C1 segment of cervical spinal cord (tissue), 14 donors: ENCODE measurements at regions not wholly inside any gene's neighbourhood (a gene's known extent, or its start where the extent isn't known, plus 50 kb on each side); places are given as distances from the start of the nearest gene placed in this dataset.

Experiments
- DNase-seq, 14 donors: peaks; one replicate each; lab custom pipeline; 2025; lab: John Stamatoyannopoulos, UW

DNA sequence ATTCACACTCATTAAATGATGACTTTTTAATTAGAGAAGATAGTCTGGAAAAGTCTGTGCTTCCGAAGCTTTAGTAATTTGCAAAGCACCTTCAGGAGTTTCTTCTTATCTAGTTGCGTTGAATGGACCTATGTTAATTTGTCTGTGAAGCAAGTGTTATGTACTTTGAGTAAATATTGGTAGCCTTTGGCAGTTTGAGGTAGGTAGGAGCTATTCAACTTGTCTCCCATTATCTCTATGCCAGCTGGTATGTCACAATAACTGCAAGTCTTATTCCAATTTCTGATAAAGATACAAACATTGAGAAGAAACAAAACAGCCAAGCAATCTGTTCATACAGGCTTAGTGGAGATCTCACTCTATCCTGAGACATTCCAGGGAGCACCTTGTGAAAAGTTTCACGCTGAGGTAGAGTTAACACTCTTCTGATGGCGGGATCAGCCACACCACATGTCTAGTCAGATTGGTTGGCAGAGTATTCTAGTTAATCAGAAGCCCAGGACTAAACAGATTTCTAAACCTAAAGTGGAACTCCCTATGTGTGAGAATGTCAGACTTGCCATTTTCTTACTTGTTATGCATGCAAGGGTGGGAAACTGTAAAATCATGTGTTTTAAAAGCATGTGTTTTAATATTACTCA lies 219.8 kb upstream of the MANEA start:
- no peak for DNase-seq

DNA sequence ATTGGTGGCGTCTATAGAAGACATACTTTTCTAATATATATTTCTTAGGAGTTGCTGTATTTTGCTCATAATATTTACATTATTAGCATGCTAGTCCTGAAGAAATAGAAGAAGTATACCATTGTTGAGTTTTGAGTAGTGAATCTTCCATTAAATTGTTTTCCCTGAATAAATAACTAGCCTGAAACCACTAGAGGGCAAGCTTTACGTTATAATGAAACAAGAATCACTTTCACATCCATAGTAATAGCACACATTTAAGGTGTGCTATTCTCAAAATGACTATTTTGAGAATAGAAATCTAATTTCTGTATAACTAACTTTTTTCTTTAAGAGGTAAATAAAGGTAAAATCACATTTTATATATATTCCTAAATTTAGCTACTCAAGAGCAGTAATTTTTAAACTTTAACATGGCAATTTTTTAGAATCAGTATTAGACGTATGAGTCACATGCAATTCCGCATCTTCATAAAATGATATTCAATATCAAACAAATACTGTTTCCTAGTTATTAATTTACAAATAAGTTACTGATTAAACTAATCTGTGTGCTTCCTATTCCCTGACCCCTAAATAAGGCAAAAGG lies 213.2 kb upstream of the MANEA start:
- no peak for DNase-seq

DNA sequence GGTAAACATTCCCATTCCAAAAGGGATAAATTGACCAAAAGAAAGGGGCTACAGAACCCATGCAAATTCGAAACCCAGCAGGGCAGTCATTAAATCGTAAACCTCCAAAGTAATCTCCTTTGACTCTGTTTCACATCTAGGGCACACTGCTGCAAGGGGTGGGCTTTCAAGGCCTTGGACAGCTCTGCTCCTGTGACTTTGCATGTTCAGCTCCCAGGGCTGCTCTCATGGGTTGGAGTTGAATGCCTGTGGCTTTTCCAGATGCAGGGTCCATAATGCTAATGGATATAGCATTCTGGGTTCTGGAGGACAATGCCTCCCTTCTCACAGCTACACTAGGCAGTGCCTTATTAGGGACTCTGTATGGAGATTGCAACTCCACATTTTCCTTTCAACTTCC lies 211.9 kb upstream of the MANEA start:
- DNase-seq: no peak

DNA sequence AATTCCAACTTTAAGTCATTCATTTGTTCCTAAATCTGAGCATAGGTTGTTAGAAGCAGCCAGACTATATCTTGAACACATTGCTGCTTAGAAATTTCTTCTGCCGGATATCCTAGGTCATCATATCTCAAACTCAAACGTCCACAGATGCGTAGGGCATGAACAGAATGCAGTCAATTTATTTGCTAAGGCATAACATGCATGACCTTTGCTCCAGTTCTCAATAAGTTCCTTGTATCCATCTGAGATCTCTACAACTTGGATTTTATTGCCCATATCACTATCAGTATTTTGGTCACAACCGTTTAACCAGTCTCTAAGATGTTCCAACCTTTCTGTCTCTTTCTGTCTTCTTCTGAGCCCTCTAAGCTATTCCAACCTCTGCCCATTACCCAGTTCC lies 210.9 kb upstream of the MANEA start:
- DNase-seq: no peak

DNA sequence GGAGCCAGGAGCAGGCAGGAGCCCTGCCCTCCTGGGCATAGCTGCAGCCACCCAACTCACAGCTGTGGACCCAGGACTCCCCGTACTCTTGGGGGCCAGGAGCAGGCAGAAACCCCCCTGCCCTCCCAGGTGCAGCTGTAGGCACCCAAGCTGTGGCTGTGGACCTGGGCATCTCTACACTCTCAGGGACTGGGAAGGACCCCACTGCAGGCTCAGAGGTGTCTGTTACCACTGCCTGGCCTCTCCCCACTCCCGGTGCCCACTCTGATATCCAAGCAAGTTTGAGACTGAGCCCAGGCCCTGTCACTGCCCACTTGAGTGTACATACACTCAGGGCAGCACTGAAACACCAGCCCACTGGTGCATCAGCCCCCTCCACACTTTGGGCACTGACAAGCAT lies 193.5 kb upstream of the MANEA start:
- no peak for DNase-seq

DNA sequence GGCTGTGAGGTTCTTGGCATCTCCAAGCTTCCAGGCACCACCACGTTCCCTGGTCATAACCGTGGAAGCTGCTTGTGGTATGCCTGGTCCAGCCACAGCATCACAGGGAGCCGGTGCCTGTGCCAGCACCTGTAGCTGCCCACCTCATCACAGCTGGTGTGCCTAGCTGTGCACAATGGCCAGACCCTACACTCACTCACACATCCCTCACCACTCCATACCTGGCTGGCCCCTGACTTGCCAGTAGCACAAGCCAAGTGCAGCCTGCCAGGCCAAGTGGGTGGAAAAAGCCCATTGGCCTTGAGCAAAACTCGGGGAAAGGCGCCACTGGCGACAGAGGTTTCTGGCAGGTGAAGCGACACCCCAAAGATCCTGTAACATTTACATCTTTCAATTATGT lies 192.3 kb upstream of the MANEA start:
- no peak for DNase-seq

DNA sequence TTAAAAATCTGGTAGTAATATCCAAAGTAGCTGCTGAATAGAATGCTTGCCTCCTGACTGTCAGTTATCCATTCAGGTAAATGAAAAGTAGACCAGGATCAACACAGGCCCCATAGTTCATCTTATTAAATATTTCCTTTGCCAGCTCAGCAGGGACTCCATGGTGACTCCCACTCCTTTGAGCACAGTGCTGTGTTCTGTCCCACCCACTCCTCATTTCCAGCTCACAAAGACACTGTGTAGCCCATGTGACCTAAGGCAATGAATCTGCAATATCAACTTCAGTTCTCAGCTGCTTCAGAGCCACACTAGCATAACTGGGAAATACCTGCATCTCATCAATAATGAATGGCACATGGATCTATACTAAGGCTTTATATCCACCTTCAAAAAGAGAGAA lies 189.5 kb upstream of the MANEA start:
- no peak for DNase-seq

DNA sequence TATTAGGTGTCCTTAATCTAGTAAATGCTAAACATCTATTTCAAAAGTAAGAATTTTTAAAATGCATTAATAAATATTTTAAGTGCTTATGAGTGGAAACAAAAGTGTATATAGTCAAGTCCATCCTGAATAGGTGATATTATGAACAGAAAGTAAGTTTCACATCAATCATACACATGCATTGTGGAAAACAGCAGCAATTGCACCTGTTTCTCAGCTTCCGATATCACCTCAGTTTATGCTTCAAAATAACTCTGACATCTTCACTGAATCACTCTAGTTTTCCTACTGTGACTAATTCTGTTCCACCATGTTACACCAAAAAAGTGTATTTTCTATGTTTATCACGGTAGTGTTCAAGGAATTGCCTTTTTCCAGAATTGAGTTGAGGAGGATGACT lies 172.6 kb upstream of the MANEA start:
- DNase-seq: no peak

DNA sequence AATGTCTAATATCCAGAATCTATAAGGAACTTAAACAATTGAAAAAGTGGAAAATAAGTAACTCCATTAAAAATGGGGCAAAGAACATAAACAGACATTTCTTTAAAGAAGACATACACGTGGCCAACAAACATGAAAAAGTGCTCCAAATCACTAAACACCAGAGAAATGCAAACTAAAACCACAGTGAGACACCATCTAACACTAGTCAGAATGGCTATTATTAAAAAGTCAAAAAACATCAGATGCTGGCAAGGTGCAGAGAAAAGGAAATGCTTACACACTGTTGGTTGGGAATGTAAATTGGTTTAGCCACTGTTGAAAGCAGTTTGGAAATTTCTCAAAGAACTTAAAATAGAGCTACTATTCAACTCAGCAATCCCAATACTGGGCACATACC lies 169.2 kb upstream of the MANEA start:
- no peak for DNase-seq

DNA sequence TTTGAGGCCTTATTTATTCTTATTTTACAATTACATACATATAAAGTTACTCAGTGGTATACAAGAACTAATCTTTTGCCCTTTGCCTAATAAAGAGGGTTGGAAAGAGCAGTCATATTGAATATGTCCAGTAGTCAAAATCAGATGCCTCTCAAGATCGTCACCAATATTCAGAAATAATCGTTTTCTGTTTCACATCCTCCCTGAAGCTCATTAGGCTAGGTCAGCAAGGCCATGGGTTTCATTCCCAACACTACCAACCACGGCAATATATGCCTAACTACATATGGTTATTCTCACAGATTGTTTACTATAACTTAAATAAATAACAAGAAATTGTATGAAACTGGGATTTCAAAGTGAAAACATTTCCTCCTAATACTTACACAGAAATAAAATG lies 167.2 kb upstream of the MANEA start:
- no peak for DNase-seq

DNA sequence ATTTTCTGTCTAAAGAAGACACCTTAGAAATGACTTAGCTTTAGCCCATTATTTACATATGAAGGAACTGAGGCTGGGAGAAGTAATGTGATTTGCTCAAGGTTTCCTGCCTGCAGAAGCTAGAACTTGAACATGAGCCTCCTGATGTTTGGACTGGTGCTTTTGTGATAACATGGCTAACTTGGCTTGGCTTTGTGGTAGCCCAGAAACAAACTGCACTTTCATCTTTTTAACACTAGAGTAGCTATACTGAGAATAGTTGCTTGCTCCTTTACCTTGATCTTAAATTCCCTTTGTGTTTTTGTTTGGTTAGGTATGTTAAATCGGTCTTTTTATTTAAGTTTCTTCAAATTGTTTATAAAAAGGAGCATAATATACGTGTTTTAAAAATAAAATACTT lies 163.5 kb upstream of the MANEA start:
- no peak for DNase-seq

DNA sequence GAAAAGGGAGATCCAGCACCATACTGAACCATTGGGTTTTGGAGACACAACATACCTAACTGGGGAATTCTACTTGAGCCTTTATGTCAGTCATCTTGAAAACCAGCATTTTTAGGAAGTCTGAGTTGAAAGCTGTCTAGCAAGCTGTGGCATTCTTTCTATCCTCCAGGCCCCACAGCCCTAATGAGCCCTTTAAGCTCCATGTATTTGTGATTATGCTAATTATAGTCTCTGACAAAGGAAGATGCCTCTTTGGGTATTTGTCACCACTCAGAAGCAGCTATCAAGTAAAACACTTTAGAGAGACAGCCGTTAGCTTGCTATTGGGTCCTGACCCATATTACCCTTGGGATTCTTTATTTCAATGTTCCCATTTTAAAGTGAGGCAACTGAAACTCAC lies 159.5 kb upstream of the MANEA start:
- no peak for DNase-seq

DNA sequence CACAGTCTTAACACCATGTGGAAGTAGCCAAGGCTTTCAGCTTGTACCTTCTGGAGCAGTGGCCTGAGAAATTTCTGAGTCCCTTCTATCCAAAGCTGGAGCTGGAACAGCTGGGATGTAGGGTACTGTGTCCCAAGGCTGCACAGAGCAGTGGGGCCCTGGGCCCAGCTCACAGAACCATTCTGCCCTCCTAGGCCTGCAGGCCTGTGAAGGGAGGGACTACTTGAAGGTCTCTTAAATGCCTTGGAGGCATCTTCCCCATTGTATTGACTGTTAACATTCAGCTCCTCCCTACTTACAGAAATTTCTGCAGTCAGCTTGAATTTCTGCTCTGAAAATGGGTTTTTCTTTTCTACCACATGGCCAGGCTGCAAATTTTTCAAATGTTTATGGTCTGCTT lies 156.5 kb upstream of the MANEA start:
- DNase-seq: no peak

DNA sequence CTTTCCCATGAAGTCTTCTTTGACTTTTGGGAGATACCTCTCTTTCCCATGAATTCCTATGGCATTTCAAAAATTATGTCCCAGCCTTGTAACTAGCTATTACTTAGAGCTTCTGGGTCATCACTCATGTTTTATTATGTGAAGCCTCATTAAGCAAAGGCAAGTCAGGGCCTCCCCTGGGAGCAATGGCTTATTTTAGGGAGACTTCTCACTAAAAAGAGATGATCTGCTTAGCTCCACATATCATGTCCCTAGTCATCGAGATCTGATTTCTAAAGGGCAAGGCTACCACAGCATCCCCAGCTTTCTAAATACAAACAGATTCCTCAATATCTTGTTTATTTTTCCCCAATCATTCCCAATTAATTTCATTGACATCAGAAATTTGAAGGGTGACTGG lies 154.0 kb upstream of the MANEA start:
- no peak for DNase-seq

DNA sequence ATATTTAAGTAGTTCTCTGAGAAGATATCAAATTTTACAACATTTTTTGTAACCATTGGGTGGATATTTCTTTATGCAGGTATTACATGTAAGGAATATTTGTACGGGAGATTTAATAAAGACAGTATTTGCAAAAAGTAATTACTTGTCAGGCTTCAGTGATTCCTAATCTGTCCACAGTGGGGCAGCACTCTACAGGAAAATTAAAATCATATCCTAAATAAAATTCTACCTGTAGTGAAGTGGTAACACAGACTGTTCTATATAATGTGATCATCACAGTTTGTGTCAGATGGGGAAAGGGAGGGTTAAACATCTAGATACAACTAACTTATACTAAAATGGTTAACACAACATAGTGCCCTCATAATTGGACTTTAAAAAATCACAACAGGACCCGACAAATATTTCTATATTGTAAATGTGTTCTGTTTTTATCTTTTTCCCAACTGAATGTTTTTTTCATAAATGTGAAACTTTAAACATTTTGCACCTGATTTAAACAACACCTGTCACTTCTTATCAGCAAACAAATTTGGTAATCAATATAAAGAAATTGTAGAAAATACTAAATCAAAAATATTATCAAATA lies 145.6 kb upstream of the MANEA start:
- DNase-seq: no peak

DNA sequence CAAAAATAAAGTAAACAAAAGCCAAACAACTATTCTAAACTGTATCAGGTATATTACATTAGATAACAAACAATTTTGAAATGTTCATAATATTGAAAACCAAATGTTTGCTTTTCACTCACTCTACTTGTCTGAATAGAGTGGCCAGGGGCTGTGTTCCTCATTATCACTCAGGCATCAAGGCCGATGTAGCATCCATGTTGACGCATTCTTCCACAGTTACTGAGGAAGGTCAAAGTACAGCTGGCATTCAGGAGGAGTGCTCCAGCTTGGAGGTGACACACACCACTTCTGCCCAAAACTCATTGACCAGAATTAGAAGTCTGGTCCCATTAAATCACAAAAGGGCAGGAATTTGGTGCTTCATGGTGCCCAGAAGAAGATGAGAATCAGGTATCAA lies 137.6 kb upstream of the MANEA start:
- no peak for DNase-seq

DNA sequence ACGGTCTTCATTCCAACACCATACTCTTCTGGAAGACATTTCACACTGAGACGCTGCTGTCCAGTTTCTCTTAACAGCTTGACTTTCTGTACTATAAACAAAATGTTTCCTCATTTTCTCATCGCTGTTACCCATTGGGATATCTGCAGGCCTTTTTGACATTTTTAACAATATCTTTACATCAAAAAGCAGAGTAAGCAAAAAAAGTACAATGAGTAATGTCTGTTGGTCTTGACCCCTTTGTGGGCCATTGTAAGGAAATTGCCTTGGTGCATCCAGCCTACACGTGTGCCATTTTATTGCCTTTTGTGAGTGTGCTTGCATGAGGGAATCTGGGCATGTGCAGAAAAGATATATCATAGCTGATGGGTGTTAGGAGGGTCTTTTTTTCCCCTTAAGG lies 129.1 kb upstream of the MANEA start:
- no peak for DNase-seq

DNA sequence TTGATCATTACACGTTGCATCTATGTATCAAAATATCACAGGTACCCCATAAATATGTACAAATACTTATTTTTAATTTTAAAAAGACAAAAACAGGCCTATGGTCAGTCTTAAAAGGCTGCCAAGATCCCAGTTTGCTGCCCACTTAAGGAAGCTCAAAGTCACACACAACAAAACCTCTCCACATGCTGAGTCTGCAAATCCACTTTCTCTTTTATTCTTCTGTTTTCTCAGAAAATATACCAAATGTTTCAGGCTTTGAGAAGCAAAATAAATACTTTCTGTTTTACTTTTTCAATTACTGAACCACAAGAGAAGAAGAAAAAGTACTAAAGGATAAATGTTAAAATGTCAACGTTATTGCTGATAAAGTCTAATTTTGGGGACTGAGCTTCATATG lies 107.8 kb upstream of the MANEA start:
- no peak for DNase-seq

DNA sequence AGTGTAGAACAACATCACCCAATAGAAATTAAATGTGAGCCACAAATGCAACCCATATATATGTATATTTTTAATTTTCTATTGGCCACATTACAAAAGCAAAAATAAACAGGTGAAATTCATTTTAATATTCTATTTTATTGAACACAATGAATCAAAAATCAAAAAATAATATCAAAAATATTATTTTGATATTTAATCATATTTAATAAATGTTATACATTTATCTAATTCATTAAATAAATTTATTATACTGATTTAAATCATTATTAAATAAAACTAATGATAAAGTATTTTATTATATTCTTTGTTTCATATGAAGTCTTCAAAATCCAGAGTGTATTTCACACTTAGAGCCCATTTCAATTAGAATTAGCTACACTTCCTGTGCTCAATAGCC lies 98.4 kb upstream of the MANEA start:
- no peak for DNase-seq

DNA sequence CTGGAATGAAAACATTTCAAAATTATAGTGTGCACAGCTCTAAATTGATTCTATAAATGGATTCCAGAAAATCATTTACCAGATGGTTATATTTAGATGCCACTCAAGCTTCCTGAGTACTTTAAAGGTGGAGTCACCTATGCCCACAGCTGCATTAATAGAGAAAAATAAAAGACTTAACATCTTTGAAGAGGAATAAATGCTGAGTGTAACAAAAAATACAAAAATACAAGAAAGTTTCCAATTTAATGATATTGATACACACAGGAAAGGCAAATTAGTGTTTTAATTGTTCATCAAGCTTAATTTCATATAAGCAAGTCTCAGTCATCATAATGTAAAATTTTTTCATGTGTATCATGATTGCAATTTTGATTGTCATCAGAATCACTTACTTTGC lies 89.5 kb upstream of the MANEA start:
- no peak for DNase-seq

DNA sequence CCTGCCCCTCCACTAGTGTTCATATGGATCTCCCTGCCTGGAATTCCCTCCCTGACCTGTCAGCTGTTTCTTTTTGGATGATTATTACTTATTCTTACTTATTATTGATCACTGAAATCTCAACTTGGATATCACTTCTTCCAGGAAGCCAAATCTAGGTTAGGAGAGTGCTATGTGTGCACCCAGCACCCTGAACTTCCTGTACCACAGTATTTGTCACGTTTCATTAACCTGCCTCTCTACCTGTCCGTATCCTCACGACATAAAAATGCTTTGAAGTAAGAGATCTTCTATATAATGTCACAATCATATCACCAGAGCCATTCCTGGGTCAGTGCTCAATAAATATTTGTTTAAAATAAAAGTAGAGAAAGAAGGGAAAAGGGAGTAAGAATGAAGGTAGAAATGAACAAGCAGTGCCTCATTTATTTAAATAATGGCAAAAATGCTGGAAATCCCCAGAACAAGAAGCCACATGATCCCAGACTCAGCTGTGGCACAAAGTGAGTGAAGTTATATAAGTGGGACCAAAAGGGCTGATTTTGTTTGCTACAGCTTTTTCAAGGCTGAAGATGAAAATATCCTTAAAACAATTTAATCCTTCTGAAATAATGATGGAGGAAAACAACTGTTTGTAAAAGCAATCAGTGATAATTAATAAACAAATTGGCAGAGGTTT lies 88.0 kb upstream of the MANEA start:
- no peak for DNase-seq

DNA sequence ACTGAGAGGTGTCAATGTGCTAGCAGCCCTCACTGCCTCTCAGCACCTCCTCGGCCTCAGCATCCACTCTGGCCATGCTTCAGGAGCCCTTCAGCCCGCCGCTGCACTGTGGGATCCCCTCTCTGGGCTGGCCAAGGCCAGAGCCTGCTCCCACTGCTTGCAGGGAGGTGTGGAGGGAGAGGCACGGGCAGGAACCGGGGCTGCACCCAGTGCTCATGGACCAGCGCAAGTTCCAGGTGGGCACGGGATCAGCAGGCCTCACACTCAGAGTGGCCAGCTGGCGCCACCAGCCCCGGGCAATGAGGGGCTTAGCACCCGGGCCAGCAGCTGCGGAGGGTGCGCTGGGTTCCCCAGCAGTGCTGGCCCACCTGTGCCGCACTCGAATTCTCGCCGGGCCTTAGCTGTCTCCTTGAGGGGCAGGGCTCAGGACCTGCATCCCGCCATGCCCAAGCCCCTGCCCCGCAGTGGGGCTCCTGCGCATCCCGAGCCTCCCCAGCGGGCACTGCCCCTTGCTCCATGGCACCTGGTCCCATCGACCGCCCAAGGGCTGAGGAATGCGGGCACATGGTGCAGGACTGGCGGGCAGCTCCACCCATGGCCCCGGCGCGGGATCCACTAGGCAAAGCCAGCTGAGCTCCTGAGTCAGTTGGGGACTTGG lies 80.4 kb upstream of the MANEA start:
- DNase-seq: no peak
